Activated effector memory CD4-positive, alpha-beta T cell treated with anti-CD3 and anti-CD28 coated beads, Interleukin-2, amount 50 U/mL, for 16 hours (primary cell): ENCODE measurements at regions not wholly inside any gene's neighbourhood (a gene's known extent, or its start where the extent isn't known, plus 50 kb on each side); places are given as distances from the start of the nearest gene placed in this dataset.
A peak's percentile ranks its signal among the peaks of the same experiment; 100 is the strongest.
"Not testable (repeated sequence)": the region's sequence is repeated elsewhere in the genome, so short reads cannot be mapped to it uniquely, and the experiment has no call there.

ENCODE experiments used
- DNase-seq: peaks from one replicate; pipeline ENCODE4 v3.0.0-alpha.2; 2020

GRCh38 chr17:47066841-47067682 is 88.0 kb upstream of the RPRML start:
- peak; percentile 91 for DNase-seq

- DNase-seq, result no peak
Measured at GRCh38 chr17:47066095-47066494, 87.0 kb upstream of the RPRML start.

- no peak for DNase-seq
Measured at GRCh38 chr17:47064684-47065083, 85.6 kb upstream of the RPRML start.

GRCh38 chr17:47063475-47063874 is 84.4 kb upstream of the RPRML start:
- no peak for DNase-seq

DNA sequence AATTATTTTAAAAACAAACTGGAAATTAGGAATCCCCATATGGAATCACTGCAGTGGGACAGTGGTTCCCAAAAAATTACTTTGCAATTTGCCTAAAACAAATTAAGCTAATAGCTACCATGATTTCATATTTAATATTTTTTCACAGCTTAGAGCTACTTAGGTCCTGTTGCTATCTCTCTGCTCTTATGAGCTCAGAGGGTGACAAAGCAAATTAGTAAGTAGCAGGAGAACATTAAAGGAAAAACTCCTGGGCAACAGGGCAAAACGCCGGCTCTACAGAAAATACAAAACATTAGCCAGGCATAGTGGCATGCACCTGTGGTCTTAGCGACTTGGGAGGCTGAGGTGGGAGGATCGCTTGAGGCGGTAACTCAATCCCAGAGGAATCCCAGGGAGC is 83.8 kb upstream of the RPRML start:
- not testable (repeated sequence) for DNase-seq

DNA sequence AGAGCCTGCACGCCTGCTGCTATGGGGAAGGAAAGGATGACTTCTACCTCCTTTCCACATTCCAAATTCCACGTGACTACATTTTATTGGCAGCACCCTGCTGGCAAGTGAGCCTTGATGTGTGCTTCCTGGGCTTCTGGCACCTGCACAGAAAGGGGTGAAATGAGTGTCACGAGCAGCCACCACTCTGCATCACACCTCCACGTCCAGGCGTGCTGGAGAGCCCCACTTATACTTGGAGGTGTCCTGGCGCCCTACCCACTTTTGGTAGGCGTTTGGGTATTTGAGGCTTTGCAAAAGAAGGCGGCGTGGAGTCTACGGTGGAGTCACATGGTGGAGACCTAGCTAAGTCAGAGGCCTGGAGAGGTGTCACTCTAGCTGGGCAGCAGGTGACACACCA is 81.0 kb upstream of the RPRML start:
- DNase-seq, result not testable (repeated sequence)

DNA sequence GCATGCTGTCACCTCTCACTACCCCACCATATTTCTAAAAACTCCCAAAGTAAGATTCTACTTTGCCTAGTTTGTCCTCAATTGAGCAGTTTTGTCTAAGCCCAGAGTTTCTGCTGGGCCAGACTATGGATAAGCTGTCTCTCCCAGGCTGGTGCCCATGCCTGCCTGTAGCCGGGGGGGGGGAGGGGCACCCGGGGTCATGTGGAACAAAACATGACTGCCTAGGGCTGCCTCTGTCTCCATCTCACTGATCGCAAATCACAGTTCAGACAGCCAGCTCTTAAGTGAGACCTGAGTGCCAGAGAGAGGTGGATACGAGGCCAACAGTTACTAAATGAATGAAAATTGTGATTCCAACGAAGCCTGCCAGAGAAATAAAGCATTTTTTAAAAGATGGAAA is 78.8 kb upstream of the RPRML start:
- no peak for DNase-seq

GRCh38 chr17:47057279-47057678 is 78.2 kb upstream of the RPRML start:
- DNase-seq, result not testable (repeated sequence)

GRCh38 chr17:47056687-47057086 is 77.6 kb upstream of the RPRML start:
- not testable (repeated sequence) for DNase-seq
